Activated T-helper 17 cell treated with anti-CD3 and anti-CD28 coated beads, Interleukin-2, amount 50 U/mL, for 72 hours (primary cell): ENCODE measurements at regions not wholly inside any gene's neighbourhood (a gene's known extent, or its start where the extent isn't known, plus 50 kb on each side); places are given as distances from the start of the nearest gene placed in this dataset.
"Not testable (repeated sequence)": the region's sequence is repeated elsewhere in the genome, so short reads cannot be mapped to it uniquely, and the experiment has no call there.

Experiments
- ATAC-seq: fragments of 150-1000 bp; cut with Tn5 transposase; replicated peaks from 2 replicates; pipeline ENCODE4 v1.10.0; 2021; ENCODE audit warnings: mild to moderate bottlenecking, moderate library complexity
- H3K27ac Mint-ChIP-seq: one replicate; pipeline ENCODE4 v1.8.0; 2022; ENCODE audit warnings: mixed read lengths
- H3K27me3 Mint-ChIP-seq: one replicate; pipeline ENCODE4 v1.8.0; 2022; ENCODE audit warnings: mixed read lengths
- H3K36me3 Mint-ChIP-seq: one replicate; pipeline ENCODE4 v1.8.0; 2022; ENCODE audit warnings: low read depth, mild to moderate bottlenecking, mixed read lengths
- H3K4me1 Mint-ChIP-seq: one replicate; pipeline ENCODE4 v1.8.0; 2022; ENCODE audit warnings: mixed read lengths
- H3K4me3 Mint-ChIP-seq: one replicate; pipeline ENCODE4 v1.8.0; 2022; ENCODE audit warnings: mild to moderate bottlenecking, mixed read lengths
- H3K9me3 Mint-ChIP-seq: one replicate; pipeline ENCODE4 v1.8.0; 2022; ENCODE audit warnings: mixed read lengths

- Mint-ChIP-seq H3K27me3 (no peaks in the 10 kb centered on the region), H3K9me3 (no peaks in the 10 kb centered on the region), H3K27ac (no peak overlapping the region), H3K36me3 (no peaks in the 10 kb centered on the region), H3K4me3 (no peak overlapping the region), H3K4me1 (no peaks in the 10 kb centered on the region)
- ATAC-seq, result no peak
Observed at GRCh38 chr19:28691683-28692082, 521.3 kb downstream of the UQCRFS1 start.

DNA sequence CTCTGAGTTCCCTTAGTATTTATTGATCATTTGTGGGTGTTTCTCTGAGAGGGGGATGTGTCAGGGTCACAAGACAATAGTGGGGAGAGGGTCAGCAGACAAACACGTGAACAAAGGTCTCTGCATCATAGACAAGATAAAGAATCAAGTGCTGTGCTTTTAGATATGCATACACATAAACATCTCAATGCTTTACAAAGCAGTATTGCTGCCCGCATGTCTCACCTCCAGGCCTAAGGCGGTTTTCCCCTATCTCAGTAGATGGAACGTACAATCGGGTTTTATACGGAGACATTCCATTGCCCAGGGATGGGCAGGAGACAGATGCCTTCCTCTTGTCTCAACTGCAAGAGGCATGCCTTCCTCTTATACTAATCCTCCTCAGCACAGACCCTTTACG, 523.5 kb downstream of the UQCRFS1 start:
- H3K36me3 Mint-ChIP-seq, H3K9me3 Mint-ChIP-seq, H3K27ac Mint-ChIP-seq, H3K4me3 Mint-ChIP-seq, ATAC-seq, H3K4me1 Mint-ChIP-seq, H3K27me3 Mint-ChIP-seq: not testable (repeated sequence)

GRCh38 chr19:28687296-28687695, 525.7 kb downstream of the UQCRFS1 start:
- Mint-ChIP-seq H3K4me1 (no peaks in the 10 kb centered on the region), H3K9me3 (no peaks in the 10 kb centered on the region), H3K36me3 (no peaks in the 10 kb centered on the region), H3K27ac (no peak overlapping the region), H3K27me3 (no peaks in the 10 kb centered on the region), H3K4me3 (no peak overlapping the region)
- no peak for ATAC-seq

GRCh38 chr19:28686756-28687155, 526.2 kb downstream of the UQCRFS1 start:
- Mint-ChIP-seq H3K27me3 (no peaks in the 10 kb centered on the region), H3K36me3 (no peaks in the 10 kb centered on the region), H3K27ac (no peak overlapping the region), H3K4me3 (no peak overlapping the region), H3K9me3 (no peaks in the 10 kb centered on the region), H3K4me1 (no peaks in the 10 kb centered on the region)
- ATAC-seq, result no peak

DNA sequence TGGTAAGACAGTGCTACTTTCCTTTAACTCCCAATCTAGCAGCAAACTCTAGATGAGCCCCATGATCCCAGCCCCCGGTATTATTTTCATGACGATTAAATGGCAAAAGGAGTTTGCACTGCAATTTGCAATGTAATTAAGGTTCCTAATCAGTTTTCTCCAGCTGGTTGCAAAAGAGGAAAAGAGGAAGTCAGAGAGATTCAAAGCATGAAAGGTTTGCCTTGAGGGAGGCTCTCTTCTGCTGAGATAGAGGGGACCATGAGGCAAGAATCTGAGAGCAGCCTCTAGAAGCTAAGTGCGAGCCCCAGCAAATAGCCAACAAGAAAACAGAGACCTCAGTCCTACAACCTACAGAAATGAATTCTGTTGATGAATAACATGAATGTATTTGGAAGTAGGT, 527.1 kb downstream of the UQCRFS1 start:
- Mint-ChIP-seq H3K27me3 (no peaks in the 10 kb centered on the region), H3K4me3 (no peak overlapping the region), H3K4me1 (no peaks in the 10 kb centered on the region), H3K27ac (no peak overlapping the region), H3K36me3 (no peaks in the 10 kb centered on the region), H3K9me3 (no peaks in the 10 kb centered on the region)
- no peak for ATAC-seq

- H3K4me3 Mint-ChIP-seq, H3K4me1 Mint-ChIP-seq, H3K36me3 Mint-ChIP-seq, ATAC-seq, H3K9me3 Mint-ChIP-seq, H3K27me3 Mint-ChIP-seq, H3K27ac Mint-ChIP-seq: not testable (repeated sequence)
Observed at GRCh38 chr19:28685077-28685476, 527.9 kb downstream of the UQCRFS1 start.

DNA sequence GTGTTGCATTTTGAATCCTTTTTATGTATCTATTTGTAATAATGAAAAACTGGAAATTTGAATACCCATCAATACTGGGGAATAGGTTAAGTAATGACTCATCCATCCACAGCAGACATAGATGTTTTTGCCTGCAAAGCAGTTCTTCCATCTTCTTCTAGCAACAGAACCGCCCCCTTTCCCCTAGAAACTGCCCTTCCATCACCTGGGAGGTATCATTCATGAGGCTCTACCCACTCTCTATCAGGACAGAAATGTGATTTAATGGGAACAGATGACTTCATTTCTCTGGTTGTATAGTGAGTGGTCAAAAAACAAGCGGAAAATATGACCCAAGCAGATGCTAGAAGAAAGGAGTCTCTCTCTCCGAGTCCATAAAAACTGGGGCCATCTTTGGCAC, 532.8 kb downstream of the UQCRFS1 start:
- Mint-ChIP-seq H3K9me3 (peaks cover 5% of the 10 kb centered on the region), H3K4me3 (no peak overlapping the region), H3K27me3 (no peaks in the 10 kb centered on the region), H3K36me3 (no peaks in the 10 kb centered on the region), H3K27ac (no peak overlapping the region), H3K4me1 (no peaks in the 10 kb centered on the region)
- no peak for ATAC-seq

DNA sequence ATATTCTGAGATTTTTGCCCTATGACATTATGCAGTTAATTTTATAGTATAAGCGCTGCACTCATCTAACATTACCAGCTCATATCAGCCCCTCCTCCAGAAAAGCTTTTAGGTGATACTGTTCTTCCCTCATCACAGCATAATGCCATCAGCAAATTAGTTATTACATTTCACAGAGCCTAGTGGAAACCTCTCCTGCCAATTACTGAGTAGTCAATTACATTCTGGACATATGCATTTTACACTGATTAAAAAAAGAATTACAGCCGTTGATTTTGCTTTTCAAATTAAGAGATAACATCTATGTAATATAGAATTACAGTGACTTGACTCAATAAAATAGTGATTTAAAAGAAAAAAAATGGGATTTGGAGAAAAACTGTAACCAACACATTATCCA, 542.1 kb downstream of the UQCRFS1 start:
- Mint-ChIP-seq H3K4me3 (no peak overlapping the region), H3K27me3 (no peaks in the 10 kb centered on the region), H3K27ac (no peak overlapping the region), H3K36me3 (no peaks in the 10 kb centered on the region), H3K4me1 (no peaks in the 10 kb centered on the region), H3K9me3 (peaks cover 36% of the 10 kb centered on the region)
- ATAC-seq, result no peak

- H3K27ac Mint-ChIP-seq, result no peak overlapping the region
- H3K36me3 Mint-ChIP-seq, result no peaks in the 10 kb centered on the region
- no peak for ATAC-seq
Observed at GRCh38 chr19:28669804-28670203, 543.1 kb downstream of the UQCRFS1 start.

DNA sequence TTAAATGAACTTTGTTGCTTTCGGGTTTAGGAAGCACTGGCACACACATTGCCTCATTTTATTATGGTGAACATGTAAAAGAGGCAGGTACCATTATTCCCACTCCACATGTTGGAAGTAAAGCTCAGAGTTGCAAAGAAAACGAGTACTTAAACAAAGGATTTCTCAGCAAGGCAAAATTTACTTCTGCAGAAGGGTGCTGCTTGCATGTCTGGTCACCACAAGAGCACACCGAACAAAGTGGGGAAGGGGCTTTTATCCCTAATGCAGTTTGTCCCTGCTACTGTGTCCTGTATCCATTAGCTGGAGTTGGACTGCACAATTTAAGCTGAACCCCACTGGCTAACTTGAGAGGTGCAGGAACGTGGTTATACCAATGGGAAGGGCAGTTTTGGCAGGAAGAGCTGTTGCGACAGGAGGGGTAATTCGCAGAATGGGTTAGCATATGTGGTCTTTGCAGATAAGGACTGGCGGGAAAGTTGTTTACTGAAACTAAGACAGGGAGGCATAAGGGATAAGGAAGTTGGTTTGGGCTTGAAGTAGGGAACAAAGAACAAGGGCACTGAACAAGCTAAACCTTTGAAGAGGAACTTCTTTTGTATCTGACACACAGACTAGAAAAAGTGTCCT, 545.5 kb downstream of the UQCRFS1 start:
- Mint-ChIP-seq H3K36me3 (no peaks in the 10 kb centered on the region), H3K4me3 (no peak overlapping the region), H3K27ac (no peak overlapping the region)

More at GRCh38 chr19:28669804-28670203, 543.1 kb downstream of the UQCRFS1 start:
- H3K9me3 Mint-ChIP-seq, result peaks cover 32% of the 10 kb centered on the region
- H3K27me3 Mint-ChIP-seq, result no peaks in the 10 kb centered on the region
- no peak overlapping the region for H3K4me3 Mint-ChIP-seq
- no peaks in the 10 kb centered on the region for H3K4me1 Mint-ChIP-seq

GRCh38 chr19:28665748-28666147, 547.2 kb downstream of the UQCRFS1 start:
- no peak for ATAC-seq
- H3K27me3 Mint-ChIP-seq, result no peaks in the 10 kb centered on the region
- H3K36me3 Mint-ChIP-seq, result no peaks in the 10 kb centered on the region
- H3K9me3 Mint-ChIP-seq, result peaks cover 19% of the 10 kb centered on the region
- no peaks in the 10 kb centered on the region for H3K4me1 Mint-ChIP-seq
- no peak overlapping the region for H3K27ac Mint-ChIP-seq
- no peak overlapping the region for H3K4me3 Mint-ChIP-seq

More for the DNA sequence above, 545.5 kb downstream of the UQCRFS1 start:
- H3K9me3 Mint-ChIP-seq, result peaks cover 21% of the 10 kb centered on the region
- no peaks in the 10 kb centered on the region for H3K27me3 Mint-ChIP-seq
- H3K4me1 Mint-ChIP-seq, result no peaks in the 10 kb centered on the region
- no peak for ATAC-seq

- no peak for ATAC-seq
- Mint-ChIP-seq H3K4me3 (no peak overlapping the region), H3K27ac (no peak overlapping the region)
Observed at GRCh38 chr19:28656644-28657043, 556.3 kb downstream of the UQCRFS1 start.

GRCh38 chr19:28655054-28655453, 557.9 kb downstream of the UQCRFS1 start:
- H3K4me1 Mint-ChIP-seq, result no peaks in the 10 kb centered on the region
- peaks cover 27% of the 10 kb centered on the region for H3K9me3 Mint-ChIP-seq
- no peak overlapping the region for H3K27ac Mint-ChIP-seq
- H3K27me3 Mint-ChIP-seq, result peaks cover 2% of the 10 kb centered on the region
- ATAC-seq, result no peak
- no peak overlapping the region for H3K4me3 Mint-ChIP-seq
- no peaks in the 10 kb centered on the region for H3K36me3 Mint-ChIP-seq

More at GRCh38 chr19:28656644-28657043, 556.3 kb downstream of the UQCRFS1 start:
- Mint-ChIP-seq H3K4me1 (no peaks in the 10 kb centered on the region), H3K9me3 (peaks cover 27% of the 10 kb centered on the region), H3K36me3 (no peaks in the 10 kb centered on the region), H3K27me3 (no peaks in the 10 kb centered on the region)

GRCh38 chr19:28652765-28653164, 560.2 kb downstream of the UQCRFS1 start:
- ATAC-seq, result no peak
- Mint-ChIP-seq H3K4me3 (no peak overlapping the region), H3K9me3 (peaks cover 16% of the 10 kb centered on the region), H3K4me1 (no peaks in the 10 kb centered on the region), H3K27me3 (peaks cover 3% of the 10 kb centered on the region), H3K27ac (no peak overlapping the region), H3K36me3 (no peaks in the 10 kb centered on the region)

GRCh38 chr19:28646629-28647028, 566.3 kb downstream of the UQCRFS1 start:
- Mint-ChIP-seq H3K36me3 (no peaks in the 10 kb centered on the region), H3K27ac (no peak overlapping the region), H3K9me3 (no peaks in the 10 kb centered on the region), H3K4me3 (no peak overlapping the region), H3K27me3 (peaks cover 3% of the 10 kb centered on the region), H3K4me1 (no peaks in the 10 kb centered on the region)
- no peak for ATAC-seq
